ENCODE measurements at regions not wholly inside any gene's neighbourhood (a gene's known extent, or its start where the extent isn't known, plus 50 kb on each side); places are given as distances from the start of the nearest gene placed in this dataset.
A peak's percentile ranks its signal among the peaks of the same experiment; 100 is the strongest.

DNA sequence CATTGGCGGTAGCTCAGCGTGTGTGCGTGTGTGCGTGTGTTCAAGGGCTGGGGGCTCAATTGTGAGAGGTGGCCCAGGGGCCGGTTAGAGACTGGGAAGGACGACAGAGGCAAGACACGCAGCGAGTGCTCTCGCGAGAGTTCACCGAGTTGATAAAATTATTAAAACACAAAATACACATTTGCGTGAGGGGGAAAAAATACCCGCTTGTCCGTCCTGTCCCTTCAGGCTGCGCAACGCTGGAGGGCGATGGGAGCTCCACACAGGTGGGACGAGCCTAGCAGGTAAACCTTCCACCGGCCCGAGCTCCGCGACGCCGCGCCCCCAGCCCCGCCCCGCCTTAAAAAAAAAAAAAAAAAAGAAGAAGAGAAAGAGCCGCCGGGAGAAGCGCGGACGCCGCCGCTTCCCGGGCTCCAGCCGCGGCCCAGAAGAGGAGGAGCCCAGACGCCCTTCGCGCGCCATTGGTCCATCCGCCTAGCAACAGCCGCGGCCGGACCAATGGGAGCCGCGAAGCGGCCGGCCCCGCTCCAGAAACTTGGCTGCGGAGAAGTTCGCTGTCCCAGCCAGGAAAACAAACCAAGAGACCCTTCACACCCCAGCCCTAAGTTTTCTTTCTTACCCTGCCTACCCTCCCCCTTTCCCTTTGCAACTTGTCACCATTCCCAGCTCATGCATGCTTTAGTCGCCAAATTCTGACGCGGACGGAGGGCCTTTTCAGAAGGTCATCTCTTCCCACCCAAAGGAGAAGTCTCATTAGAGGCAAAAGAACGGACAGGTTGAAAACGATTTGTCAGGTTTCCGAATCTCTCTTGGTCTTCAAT, 169.9 kb upstream of the MAF start:
- H3K4me1 Mint-ChIP-seq (ENCODE audit: low read depth) = peaks cover 8% of the 10 kb centered on the region
- ChIA-PET CTCF (no interaction called here), POLR2A (interaction anchor here (0.5 to 1.2 kb wide), 2 partner anchors 10 to 21 kb away, joined by 3 read pairs; no protein-coding TSS in a partner anchor)
- TF ChIP-seq, protein P1, sequence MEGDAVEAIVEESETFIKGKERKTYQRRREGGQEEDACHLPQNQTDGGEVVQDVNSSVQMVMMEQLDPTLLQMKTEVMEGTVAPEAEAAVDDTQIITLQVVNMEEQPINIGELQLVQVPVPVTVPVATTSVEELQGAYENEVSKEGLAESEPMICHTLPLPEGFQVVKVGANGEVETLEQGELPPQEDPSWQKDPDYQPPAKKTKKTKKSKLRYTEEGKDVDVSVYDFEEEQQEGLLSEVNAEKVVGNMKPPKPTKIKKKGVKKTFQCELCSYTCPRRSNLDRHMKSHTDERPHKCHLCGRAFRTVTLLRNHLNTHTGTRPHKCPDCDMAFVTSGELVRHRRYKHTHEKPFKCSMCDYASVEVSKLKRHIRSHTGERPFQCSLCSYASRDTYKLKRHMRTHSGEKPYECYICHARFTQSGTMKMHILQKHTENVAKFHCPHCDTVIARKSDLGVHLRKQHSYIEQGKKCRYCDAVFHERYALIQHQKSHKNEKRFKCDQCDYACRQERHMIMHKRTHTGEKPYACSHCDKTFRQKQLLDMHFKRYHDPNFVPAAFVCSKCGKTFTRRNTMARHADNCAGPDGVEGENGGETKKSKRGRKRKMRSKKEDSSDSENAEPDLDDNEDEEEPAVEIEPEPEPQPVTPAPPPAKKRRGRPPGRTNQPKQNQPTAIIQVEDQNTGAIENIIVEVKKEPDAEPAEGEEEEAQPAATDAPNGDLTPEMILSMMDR (IDR thresholded peaks at IDR 0.05) = no peak
- H3K9me3 Mint-ChIP-seq = no peaks in the 10 kb centered on the region
- H3K27me3 Mint-ChIP-seq = peaks cover 30% of the 10 kb centered on the region
- no peaks in the 10 kb centered on the region for H3K36me3 Mint-ChIP-seq (ENCODE audit: low read depth)
- DNase-seq (peak; percentile 74), ATAC-seq (peak; percentile 99)
- intact Hi-C loops (cut with micrococcal nuclease) = no loop called here
- H3K4me3 Mint-ChIP-seq = peak overlapping the region; percentile 74
- H3K27ac Mint-ChIP-seq = peak overlapping the region; percentile 64

DNA sequence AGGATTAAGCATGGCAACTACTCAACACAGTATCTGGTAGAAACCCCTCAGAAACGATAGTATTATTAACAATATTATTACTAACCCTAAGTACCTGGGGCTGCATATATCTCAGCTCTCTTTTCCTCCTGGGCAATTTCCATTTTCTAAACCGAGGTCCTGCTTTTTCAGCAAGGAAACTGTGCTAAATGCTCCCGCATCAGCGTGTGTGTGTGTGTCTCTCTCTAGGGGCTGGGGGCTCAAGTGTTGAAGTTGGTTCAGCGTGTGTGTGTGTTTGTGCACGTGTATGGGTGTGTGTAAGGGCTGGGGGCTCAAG, 169.3 kb upstream of the MAF start:
- Mint-ChIP-seq H3K4me3 (peak overlapping the region; percentile 74), H3K9me3 (no peaks in the 10 kb centered on the region), H3K27ac (peak overlapping the region; percentile 64), H3K4me1 (ENCODE audit: low read depth) (peaks cover 8% of the 10 kb centered on the region), H3K27me3 (peaks cover 28% of the 10 kb centered on the region), H3K36me3 (ENCODE audit: low read depth) (no peaks in the 10 kb centered on the region)
- TF ChIP-seq, protein P1 (IDR thresholded peaks at IDR 0.05) = no peak
- CTCF ChIA-PET = no interaction called here
- ATAC-seq (no peak), DNase-seq (no peak)
- POLR2A ChIA-PET = interaction anchor here (0.5 to 1.2 kb wide), 2 partner anchors 10 to 20 kb away, joined by 3 read pairs; no protein-coding TSS in a partner anchor
- intact Hi-C loops (cut with micrococcal nuclease) = no loop called here

GRCh38 chr16:79769270-79769927, 168.9 kb upstream of the MAF start:
- no peak overlapping the region for H3K27ac Mint-ChIP-seq
- DNase-seq = no peak
- no peak for ATAC-seq
- H3K4me1 Mint-ChIP-seq (ENCODE audit: low read depth) = peaks cover 8% of the 10 kb centered on the region
- peaks cover 28% of the 10 kb centered on the region for H3K27me3 Mint-ChIP-seq
- no peaks in the 10 kb centered on the region for H3K9me3 Mint-ChIP-seq
- CTCF ChIA-PET = no interaction called here
- intact Hi-C loops (cut with micrococcal nuclease) = no loop called here
- TF ChIP-seq, protein P1 (IDR thresholded peaks at IDR 0.05) = no peak
- H3K36me3 Mint-ChIP-seq (ENCODE audit: low read depth) = no peaks in the 10 kb centered on the region
- POLR2A ChIA-PET = interaction anchor here (1.2 kb wide), 1 partner anchor 11 kb away, joined by 3 read pairs; no protein-coding TSS in a partner anchor
- H3K4me3 Mint-ChIP-seq = peak overlapping the region; percentile 74

- ATAC-seq (no peak), DNase-seq (no peak)
- H3K4me1 Mint-ChIP-seq (ENCODE audit: low read depth) = peaks cover 8% of the 10 kb centered on the region
- TF ChIP-seq, protein P1 (IDR thresholded peaks at IDR 0.05) = no peak
- H3K27ac Mint-ChIP-seq = no peak overlapping the region
- ChIA-PET CTCF (no interaction called here), POLR2A (interaction anchor here (0.7 kb wide), 1 partner anchor 824 kb away, joined by 4 read pairs; no protein-coding TSS in a partner anchor)
- no peak overlapping the region for H3K4me3 Mint-ChIP-seq
- intact Hi-C loops (cut with micrococcal nuclease) = no loop called here
- H3K27me3 Mint-ChIP-seq = peaks cover 28% of the 10 kb centered on the region
- no peaks in the 10 kb centered on the region for H3K36me3 Mint-ChIP-seq (ENCODE audit: low read depth)
- H3K9me3 Mint-ChIP-seq = no peaks in the 10 kb centered on the region
Observed at GRCh38 chr16:79768276-79768970, 167.9 kb upstream of the MAF start.
